Inflammatory macrophage (primary cell): ENCODE measurements at regions not wholly inside any gene's neighbourhood (a gene's known extent, or its start where the extent isn't known, plus 50 kb on each side); places are given as distances from the start of the nearest gene placed in this dataset.
"Not testable (repeated sequence)": the region's sequence is repeated elsewhere in the genome, so short reads cannot be mapped to it uniquely, and the experiment has no call there.

ENCODE experiments used
- DNase-seq, 2 donors: peaks; one replicate each; pipeline ENCODE4 v3.0.0-alpha.2; 2020 to 2022

DNA sequence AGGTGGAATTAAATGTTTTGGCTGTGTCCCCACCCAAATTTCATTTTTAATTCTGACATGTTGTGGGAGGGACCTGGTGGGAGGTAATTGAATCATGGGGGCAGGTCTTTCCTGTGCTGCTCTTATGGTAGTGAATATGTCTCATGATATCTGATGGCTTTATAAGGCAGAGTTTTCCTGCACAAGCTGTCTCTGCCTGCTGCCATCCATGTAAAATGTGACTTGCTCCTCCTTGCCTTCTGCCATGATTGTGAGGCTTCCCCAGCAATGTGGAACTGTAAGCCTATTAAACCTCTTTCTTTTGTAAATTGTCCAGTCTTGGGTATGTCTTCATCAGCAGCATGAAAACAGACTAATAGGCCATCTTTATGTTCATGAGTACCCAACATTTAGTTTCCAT, 172.2 kb downstream of the ETV1 start:
- not testable (repeated sequence) for DNase-seq

DNA sequence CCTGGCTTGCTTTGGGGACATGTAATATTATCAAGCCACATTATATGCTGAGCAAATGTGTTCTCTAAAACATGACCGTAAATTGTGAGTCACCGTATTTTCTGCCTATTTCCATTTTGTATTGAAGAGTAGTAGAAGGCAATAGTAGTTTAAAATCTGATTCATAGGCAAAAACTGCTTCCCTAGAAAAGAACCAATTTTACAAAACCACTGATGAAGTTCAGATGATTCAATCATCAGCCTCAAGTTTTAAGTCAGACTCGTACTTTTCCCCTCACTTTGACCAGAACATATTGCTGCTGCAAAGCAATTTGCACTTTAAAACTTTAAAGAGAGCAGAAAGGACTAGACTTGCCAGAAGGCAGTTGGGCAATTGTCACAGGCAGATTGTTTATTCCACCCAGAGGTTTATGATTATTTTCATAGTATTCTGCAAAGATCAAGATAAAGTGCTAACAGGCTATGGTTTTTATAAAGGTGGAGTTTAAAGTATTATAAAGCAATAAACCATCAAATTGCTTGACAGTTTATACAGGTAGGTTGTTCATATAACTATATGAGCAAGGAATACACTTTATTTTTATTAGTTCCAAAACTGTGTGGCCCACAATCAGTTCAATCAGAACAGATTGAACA, 168.2 kb downstream of the ETV1 start:
- no peak for DNase-seq

DNA sequence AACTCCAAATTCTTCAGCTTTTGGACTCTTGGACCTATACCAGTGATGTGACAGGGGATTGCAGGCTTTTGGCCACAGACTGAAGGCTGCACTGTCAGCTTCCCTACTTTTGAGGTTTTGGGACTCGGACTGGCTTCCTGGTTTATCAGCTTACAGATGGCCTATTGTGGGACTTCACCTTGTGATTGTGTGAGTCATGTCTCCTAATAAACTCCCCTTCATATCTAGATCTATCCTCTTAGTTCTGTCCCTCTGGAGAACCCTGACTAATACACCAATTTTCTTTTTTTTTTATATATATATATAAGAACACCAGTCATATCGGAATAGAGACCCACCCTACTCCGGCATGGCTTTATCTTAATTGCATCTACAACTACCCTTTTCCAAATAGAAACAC, 166.8 kb downstream of the ETV1 start:
- no peak for DNase-seq

DNA sequence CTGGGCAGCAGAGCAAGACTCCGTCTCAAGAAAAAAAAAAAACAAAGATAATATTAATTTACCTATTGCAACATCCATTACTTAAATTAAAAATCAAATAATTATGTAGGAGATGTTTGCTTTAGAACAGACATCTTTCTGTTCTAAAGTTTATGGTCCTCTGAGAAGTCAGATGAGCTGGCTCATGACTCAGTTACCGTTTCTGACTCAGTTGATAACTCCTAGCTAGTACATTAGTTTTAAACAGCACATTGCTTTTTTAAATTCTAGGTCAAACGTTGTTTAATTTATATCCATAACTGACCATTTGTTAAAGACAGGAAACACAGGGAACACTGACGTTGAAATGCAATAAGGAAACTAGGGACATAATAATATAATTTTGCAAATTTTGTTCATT, 162.7 kb downstream of the ETV1 start:
- DNase-seq, result no peak

DNA sequence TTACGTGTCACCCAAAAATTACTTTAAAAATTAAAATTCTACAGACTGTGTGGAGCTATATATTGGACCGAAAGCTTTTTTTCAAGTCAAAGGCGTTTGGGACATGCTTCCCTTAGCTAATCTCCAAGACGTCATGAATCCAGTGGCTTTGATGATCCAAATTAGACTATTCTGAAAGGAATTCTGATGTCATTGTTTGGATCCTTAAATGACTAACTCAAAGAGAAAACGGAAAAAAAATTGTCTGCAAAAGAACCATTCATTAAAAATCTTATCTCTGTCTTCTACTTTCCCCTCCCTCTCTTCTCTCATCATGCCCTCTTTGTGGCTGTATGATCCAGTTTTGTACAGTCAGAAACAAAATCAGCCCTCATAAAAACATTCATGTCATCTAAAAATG, 161.8 kb downstream of the ETV1 start:
- DNase-seq, result no peak

DNA sequence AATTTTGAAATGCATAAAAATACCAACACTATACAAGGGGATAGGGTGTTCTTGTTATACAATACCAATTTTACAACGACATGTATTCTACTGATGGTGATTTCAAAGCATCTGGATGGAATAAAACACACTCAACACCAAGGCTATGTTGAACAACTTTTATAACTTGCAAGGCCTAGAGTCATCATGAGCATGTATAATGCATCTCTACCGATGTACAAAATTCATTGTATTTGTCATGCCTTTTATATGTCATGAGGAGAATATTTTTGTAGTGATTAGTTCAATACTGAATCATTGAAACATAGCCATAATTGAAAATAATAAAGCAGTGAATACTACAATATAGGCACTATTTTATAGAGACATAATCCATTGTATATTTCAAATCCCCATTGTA, 160.2 kb downstream of the ETV1 start:
- DNase-seq, result no peak

DNA sequence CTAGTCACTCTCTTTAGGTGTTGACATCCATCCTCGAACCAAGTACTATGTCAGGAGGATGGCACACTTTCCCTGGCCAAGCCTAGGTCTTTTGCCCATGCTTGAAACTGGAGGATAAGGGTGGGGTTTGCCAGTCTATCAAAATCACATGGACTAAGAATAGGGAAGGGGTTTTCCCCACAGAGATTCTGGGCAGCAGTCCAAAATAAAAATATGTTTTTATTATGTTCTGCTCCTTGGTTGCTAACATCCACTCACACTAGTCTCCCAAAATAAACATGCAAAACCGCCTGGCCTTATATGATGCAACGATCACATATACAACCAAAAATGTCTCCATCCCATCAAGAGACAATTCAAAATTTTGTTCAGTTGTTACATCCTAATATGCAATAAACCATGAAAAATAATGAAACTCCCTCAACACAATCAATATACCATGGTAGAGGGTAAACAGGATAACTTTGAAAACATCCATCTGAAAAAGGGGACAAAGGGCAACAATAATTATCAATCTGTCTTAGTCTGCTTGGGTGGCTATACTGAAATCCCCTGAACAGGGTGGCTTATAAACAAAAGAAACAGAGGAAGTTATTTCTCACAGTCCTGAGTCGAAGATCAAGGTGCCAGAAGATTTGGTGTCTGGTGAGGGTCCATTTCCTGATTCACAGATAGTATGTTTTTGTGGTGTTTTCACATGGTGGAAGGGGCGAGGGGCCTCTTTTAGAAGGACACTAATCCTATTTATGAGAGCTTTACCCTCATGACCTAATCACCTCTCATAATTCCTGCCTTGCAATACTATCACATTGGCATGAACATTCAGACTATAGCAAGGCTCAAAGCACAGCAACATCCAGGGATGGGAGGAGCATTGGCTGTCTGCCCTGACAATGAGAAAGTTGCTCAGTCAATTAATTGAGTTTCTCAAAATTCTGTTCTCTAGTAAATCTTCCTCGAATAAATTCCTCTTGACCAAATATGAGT, 159.3 kb downstream of the ETV1 start:
- no peak for DNase-seq

DNA sequence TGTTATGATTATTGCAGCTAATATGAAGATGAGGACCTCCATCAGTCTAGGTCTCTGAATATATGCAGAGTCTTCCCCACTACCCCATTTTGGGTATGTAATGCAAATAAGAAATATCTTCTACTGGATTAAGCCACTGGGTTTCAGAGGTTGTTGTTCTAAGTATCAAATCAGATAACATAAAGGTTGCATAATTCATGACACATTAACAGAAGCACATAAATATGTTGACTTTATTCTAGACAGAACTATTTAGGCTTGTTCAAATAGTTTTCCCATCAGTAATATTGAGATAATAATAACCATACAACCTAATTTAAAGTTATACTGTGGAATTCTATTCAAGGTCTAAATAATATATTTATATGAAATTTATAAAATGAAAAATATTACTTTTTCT, 157.1 kb downstream of the ETV1 start:
- DNase-seq, result no peak

DNA sequence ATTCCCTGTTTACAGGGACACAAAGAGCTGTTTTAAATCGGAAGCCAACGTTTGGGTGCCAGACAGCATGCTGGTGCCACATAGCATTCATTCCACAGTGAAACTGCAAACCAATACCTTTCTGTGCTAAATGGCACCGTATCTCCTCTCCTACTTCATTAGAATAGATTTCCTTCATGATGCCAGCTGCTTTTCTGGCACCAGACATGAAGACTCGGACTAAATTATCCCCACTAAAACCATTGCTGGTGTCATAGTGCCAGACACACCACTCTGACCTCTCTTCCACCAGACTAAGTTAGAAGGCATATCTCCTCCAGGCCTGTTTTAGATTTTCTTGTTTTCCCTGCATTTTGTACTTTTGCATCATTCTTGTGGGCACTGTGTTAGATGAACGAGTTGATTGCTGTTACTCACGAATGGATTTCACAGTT, 155.1 kb downstream of the ETV1 start:
- DNase-seq, result no peak

DNA sequence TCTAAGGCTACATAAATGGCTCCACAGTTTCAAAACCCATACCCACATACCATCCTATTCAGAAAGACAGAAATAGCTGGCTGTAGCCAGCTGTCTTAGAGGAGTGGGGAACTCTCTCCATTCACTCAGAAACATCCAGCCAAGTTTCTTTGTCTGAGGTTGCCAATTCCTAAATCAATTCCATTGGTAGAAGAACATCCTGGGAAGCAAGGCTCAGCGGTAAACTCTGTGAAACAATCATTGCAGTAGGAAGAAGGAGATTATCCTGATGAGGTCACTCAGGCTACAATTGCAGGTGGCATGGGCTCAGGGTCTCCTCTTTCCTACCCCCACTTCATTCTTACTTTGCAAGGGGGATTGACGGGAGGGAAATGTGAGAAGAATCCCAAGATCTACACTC, 154.0 kb downstream of the ETV1 start:
- DNase-seq, result no peak

DNA sequence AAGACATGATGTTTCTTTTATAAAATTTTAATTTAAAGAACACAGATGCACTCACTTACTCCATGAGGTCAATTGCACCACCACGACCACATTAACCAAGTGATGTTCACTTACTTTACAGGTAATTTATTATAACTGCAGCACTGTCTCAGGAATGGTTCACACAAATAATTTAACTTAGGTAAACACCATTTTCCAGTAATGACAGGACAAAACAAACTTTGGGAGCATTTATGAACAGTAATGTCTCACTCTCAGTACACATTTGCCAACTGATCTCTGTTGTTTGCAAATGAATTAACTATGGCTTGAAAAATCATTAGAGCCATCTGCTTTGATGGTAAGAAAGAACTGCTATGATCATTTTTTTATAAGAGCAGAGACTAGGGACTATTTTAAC, 150.4 kb downstream of the ETV1 start:
- no peak for DNase-seq
